Fibroblast of lung (primary cell): ENCODE measurements at regions not wholly inside any gene's neighbourhood (a gene's known extent, or its start where the extent isn't known, plus 50 kb on each side); places are given as distances from the start of the nearest gene placed in this dataset.

Experiments used
- DNase-seq, 2 donors: peaks; one replicate each; pipeline versions ENCODE4 v3.0.0 to v3.0.0-alpha.2; 2010; ENCODE audit warnings: low read depth in 2 of 2
- H2AFZ ChIP-seq: 2 replicates; pipeline ENCODE4 v1.5.1; 2012; ENCODE audit warnings: low read length, control low read depth, inconsistent platforms
- H3K27ac ChIP-seq: 2 replicates; pipeline ENCODE4 v1.5.1; 2011; ENCODE audit warnings: low read length, control low read depth; ENCODE audit not compliant: insufficient read depth
- H3K27me3 ChIP-seq: 2 replicates; pipeline ENCODE4 v1.5.1; 2011; ENCODE audit warnings: mild to moderate bottlenecking, low read length; ENCODE audit not compliant: control insufficient read depth, insufficient read depth
- H3K36me3 ChIP-seq: 2 replicates; pipeline ENCODE4 v1.5.1; 2011; ENCODE audit warnings: low read length; ENCODE audit not compliant: control insufficient read depth, insufficient read depth
- H3K4me1 ChIP-seq: 2 replicates; pipeline ENCODE4 v1.5.1; 2011; ENCODE audit warnings: low read length; ENCODE audit not compliant: control insufficient read depth, insufficient read depth; ENCODE audit errors: extremely low read depth
- H3K4me2 ChIP-seq: 2 replicates; pipeline ENCODE4 v1.5.1; 2011; ENCODE audit warnings: low read length, control low read depth; ENCODE audit not compliant: insufficient read depth; ENCODE audit errors: extremely low read depth
- H3K4me3 ChIP-seq, 4 experiments: fragments of 200-600 bp in 1 of 4; sonication (generic) in 1 of 4; replicated peaks in 1 of 4; 2 replicates each; pipeline ENCODE4 v1.5.1; 2011 to 2016; ENCODE audit warnings: low read length in 4 of 4, low read depth in 3 of 4, mild to moderate bottlenecking in 3 of 4, control low read depth in 2 of 4, inconsistent platforms in 1 of 4, mixed read lengths in 1 of 4; ENCODE audit not compliant: insufficient read depth in 1 of 4; ENCODE audit errors: control extremely low read depth in 1 of 4
- H3K79me2 ChIP-seq: 2 replicates; pipeline ENCODE4 v1.5.1; 2012; ENCODE audit warnings: mild to moderate bottlenecking, low read length, inconsistent platforms; ENCODE audit not compliant: control insufficient read depth, insufficient read depth
- H3K9ac ChIP-seq: 2 replicates; pipeline ENCODE4 v1.5.1; 2011; ENCODE audit warnings: mild to moderate bottlenecking, low read length, control low read depth; ENCODE audit not compliant: insufficient read depth
- H3K9me3 ChIP-seq: 2 replicates; pipeline ENCODE4 v1.5.1; 2012; ENCODE audit warnings: low read depth, low read length; ENCODE audit not compliant: control insufficient read depth, insufficient read depth
- H4K20me1 ChIP-seq: 2 replicates; pipeline ENCODE4 v1.5.1; 2011; ENCODE audit warnings: low read length; ENCODE audit not compliant: control insufficient read depth, insufficient read depth; ENCODE audit errors: extremely low read depth
- CTCF ChIP-seq, 2 donors: IDR thresholded peaks in 1 of 2; conservative IDR thresholded peaks in 1 of 2; 1 replicate in 1 of 2; 2 replicates in 1 of 2; pipeline ENCODE4 v1.5.1; 2011 to 2012; ENCODE audit warnings: low read length in 2 of 2, control low read depth in 1 of 2, inconsistent platforms in 1 of 2, low read depth in 1 of 2, mild to moderate bottlenecking in 1 of 2
- EZH2 ChIP-seq: IDR thresholded peaks from 2 replicates; pipeline ENCODE4 v1.5.1; 2012; ENCODE audit warnings: low read length, control low read depth, mild to moderate bottlenecking; ENCODE audit errors: missing control alignments

GRCh38 chr14:97730706-97731105, 933.5 kb downstream of the VRK1 start:
- DNase-seq: no peak
- Histone ChIP-seq H3K79me2 (no peaks in the 10 kb centered on the region), H3K4me3 (no peak overlapping the region), H4K20me1 (no peaks in the 10 kb centered on the region), H3K27me3 (no peaks in the 10 kb centered on the region), H2AFZ (no peak overlapping the region), H3K4me1 (no peaks in the 10 kb centered on the region), H3K27ac (no peak overlapping the region), H3K9ac (no peak overlapping the region), H3K9me3 (no peaks in the 10 kb centered on the region), H3K4me2 (no peak overlapping the region), H3K36me3 (no peaks in the 10 kb centered on the region)
- TF ChIP-seq CTCF (conservative IDR thresholded peaks at IDR 0.05 in 1 of 2, IDR thresholded peaks at IDR 0.05 in 1 of 2; ENCODE audit: low read depth in 1 of 2, low read length in 2 of 2) (no peak), EZH2 (no peak)

GRCh38 chr14:97731800-97732199, 934.6 kb downstream of the VRK1 start:
- Histone ChIP-seq H3K9ac (no peak overlapping the region), H3K9me3 (no peaks in the 10 kb centered on the region), H3K79me2 (no peaks in the 10 kb centered on the region), H3K4me2 (no peak overlapping the region), H3K4me1 (no peaks in the 10 kb centered on the region), H3K4me3 (no peak overlapping the region), H3K27ac (no peak overlapping the region), H3K36me3 (no peaks in the 10 kb centered on the region), H2AFZ (no peak overlapping the region), H3K27me3 (no peaks in the 10 kb centered on the region), H4K20me1 (no peaks in the 10 kb centered on the region)
- DNase-seq: no peak
- TF ChIP-seq CTCF (conservative IDR thresholded peaks at IDR 0.05 in 1 of 2, IDR thresholded peaks at IDR 0.05 in 1 of 2; ENCODE audit: low read depth in 1 of 2, low read length in 2 of 2) (no peak), EZH2 (no peak)

GRCh38 chr14:97747316-97747715, 950.1 kb downstream of the VRK1 start:
- no peaks in the 10 kb centered on the region for H3K9me3 ChIP-seq
- H3K27me3 ChIP-seq: no peaks in the 10 kb centered on the region
- no peak for DNase-seq
- H2AFZ ChIP-seq: no peak overlapping the region
- H3K79me2 ChIP-seq: no peaks in the 10 kb centered on the region
- TF ChIP-seq CTCF (conservative IDR thresholded peaks at IDR 0.05 in 1 of 2, IDR thresholded peaks at IDR 0.05 in 1 of 2; ENCODE audit: low read depth in 1 of 2, low read length in 2 of 2): no peak
- no peak for TF ChIP-seq EZH2
- no peaks in the 10 kb centered on the region for H3K36me3 ChIP-seq
- H3K4me1 ChIP-seq: no peaks in the 10 kb centered on the region
- H3K27ac ChIP-seq: no peak overlapping the region
- no peak overlapping the region for H3K9ac ChIP-seq
- no peaks in the 10 kb centered on the region for H4K20me1 ChIP-seq
- no peak overlapping the region for H3K4me2 ChIP-seq
- H3K4me3 ChIP-seq: no peak overlapping the region
